T-helper 22 cell (primary cell): ENCODE measurements at regions not wholly inside any gene's neighbourhood (a gene's known extent, or its start where the extent isn't known, plus 50 kb on each side); places are given as distances from the start of the nearest gene placed in this dataset.

Experiments used
- DNase-seq: peaks from one replicate; pipeline ENCODE4 v3.0.0-alpha.2; 2020; ENCODE audit warnings: low read depth

GRCh38 chr16:80489173-80489572, 51.6 kb upstream of the DYNLRB2 start:
- no peak for DNase-seq

- no peak for DNase-seq
Measured at GRCh38 chr16:80488167-80488566, 52.6 kb upstream of the DYNLRB2 start.

- DNase-seq, result no peak
Measured at GRCh38 chr16:80480664-80481063, 60.1 kb upstream of the DYNLRB2 start.

GRCh38 chr16:80477838-80478237, 63.0 kb upstream of the DYNLRB2 start:
- no peak for DNase-seq

- DNase-seq, result no peak
Measured at GRCh38 chr16:80468029-80468428, 72.8 kb upstream of the DYNLRB2 start.

- DNase-seq, result peak; percentile 9
Measured at GRCh38 chr16:80466024-80466987, 74.5 kb upstream of the DYNLRB2 start.

GRCh38 chr16:80463751-80464495, 76.9 kb upstream of the DYNLRB2 start:
- no peak for DNase-seq

- no peak for DNase-seq
Measured at GRCh38 chr16:80463326-80463725, 77.5 kb upstream of the DYNLRB2 start.

GRCh38 chr16:80462917-80463316, 77.9 kb upstream of the DYNLRB2 start:
- DNase-seq, result no peak

- no peak for DNase-seq
Measured at GRCh38 chr16:80460988-80461387, 79.8 kb upstream of the DYNLRB2 start.

- no peak for DNase-seq
Measured at GRCh38 chr16:80459966-80460365, 80.8 kb upstream of the DYNLRB2 start.

- no peak for DNase-seq
Measured at GRCh38 chr16:80459331-80459777, 81.4 kb upstream of the DYNLRB2 start.

- no peak for DNase-seq
Measured at GRCh38 chr16:80457871-80458270, 82.9 kb upstream of the DYNLRB2 start.

GRCh38 chr16:80454802-80455201, 86.0 kb upstream of the DYNLRB2 start:
- DNase-seq, result no peak

- no peak for DNase-seq
Measured at GRCh38 chr16:80449392-80449791, 91.4 kb upstream of the DYNLRB2 start.

GRCh38 chr16:80447241-80447640, 93.6 kb upstream of the DYNLRB2 start:
- DNase-seq, result no peak

GRCh38 chr16:80442779-80443178, 98.0 kb upstream of the DYNLRB2 start:
- no peak for DNase-seq

GRCh38 chr16:80441935-80442334, 98.9 kb upstream of the DYNLRB2 start:
- DNase-seq, result no peak

GRCh38 chr16:80440667-80441066, 100.1 kb upstream of the DYNLRB2 start:
- no peak for DNase-seq

GRCh38 chr16:80437707-80438106, 103.1 kb upstream of the DYNLRB2 start:
- DNase-seq, result no peak

GRCh38 chr16:80436510-80436909, 104.3 kb upstream of the DYNLRB2 start:
- DNase-seq, result no peak

- no peak for DNase-seq
Measured at GRCh38 chr16:80433623-80434022, 107.2 kb upstream of the DYNLRB2 start.

GRCh38 chr16:80427795-80428194, 113.0 kb upstream of the DYNLRB2 start:
- no peak for DNase-seq
